GM04504 (cell line): ENCODE measurements at regions not wholly inside any gene's neighbourhood (a gene's known extent, or its start where the extent isn't known, plus 50 kb on each side); places are given as distances from the start of the nearest gene placed in this dataset.

Source experiments
- DNase-seq: peaks from one replicate; pipeline ENCODE4 v3.0.0-alpha.2; 2012; ENCODE audit warnings: low read depth

GRCh38 chr7:20267482-20267881, 50.3 kb upstream of the MACC1 start:
- DNase-seq, result no peak

GRCh38 chr7:20268824-20269223, 51.6 kb upstream of the MACC1 start:
- DNase-seq, result no peak

GRCh38 chr7:20269726-20270125, 52.5 kb upstream of the MACC1 start:
- DNase-seq, result no peak

- no peak for DNase-seq
Measured at GRCh38 chr7:20270371-20270770, 53.2 kb upstream of the MACC1 start.

- no peak for DNase-seq
Measured at GRCh38 chr7:20270867-20271266, 53.7 kb upstream of the MACC1 start.

GRCh38 chr7:20275637-20276036, 55.1 kb upstream of the ITGB8 start:
- DNase-seq, result peak; percentile 36

- DNase-seq, result no peak
Measured at GRCh38 chr7:20276705-20277472, 53.8 kb upstream of the ITGB8 start.

- no peak for DNase-seq
Measured at GRCh38 chr7:20279979-20280378, 50.7 kb upstream of the ITGB8 start.

GRCh38 chr7:20280475-20281351, 50.0 kb upstream of the ITGB8 start:
- peak; percentile 44 for DNase-seq
